Panc1 (cell line): ENCODE measurements at regions not wholly inside any gene's neighbourhood (a gene's known extent, or its start where the extent isn't known, plus 50 kb on each side); places are given as distances from the start of the nearest gene placed in this dataset.

Source experiments
- ATAC-seq: fragments of 200-7000 bp; cut with Tn5 transposase; 2 replicates; pipeline ENCODE4 v1.9.1; 2020; ENCODE audit warnings: mild to moderate bottlenecking, moderate library complexity
- BruUV-seq: library from RNA; stranded (reverse); fragments of 400-500 nt; replicated peaks from 2 replicates; lab custom pipeline; 2021; lab: Mats Ljungman, UMichigan
- CTCF ChIA-PET: fragments of 300-600 bp; sonication (Branson Sonifier 250); formaldehyde crosslinking; loops from one replicate; lab custom pipeline; 2022; ENCODE audit warnings: antibody characterized with exemption; lab: Charles Lee
- POLR2A ChIA-PET: fragments of 300-600 bp; sonication (Branson Sonifier 250); formaldehyde crosslinking; loops from one replicate; lab custom pipeline; 2022; ENCODE audit warnings: antibody characterized with exemption; lab: Charles Lee
- DNase-seq: peaks from one replicate; pipeline ENCODE4 v3.0.0-alpha.2; 2010; ENCODE audit warnings: low read depth, low spot score
- H3K27ac ChIP-seq: 2 replicates; pipeline ENCODE4 v1.5.1; 2011; ENCODE audit warnings: mild to moderate bottlenecking, low read length, inconsistent platforms
- H3K27me3 ChIP-seq: fragments of 200-500 bp; sonication (Bioruptor generic); 2 replicates; pipeline ENCODE4 v1.6.0; 2014; ENCODE audit warnings: low read length, inconsistent platforms; ENCODE audit not compliant: control insufficient read depth, insufficient read depth
- H3K36me3 ChIP-seq: fragments of 200-500 bp; sonication (Bioruptor generic); 2 replicates; pipeline ENCODE4 v1.5.1; 2014; ENCODE audit warnings: inconsistent platforms, mild to moderate bottlenecking, low read length, moderate library complexity; ENCODE audit not compliant: control insufficient read depth, insufficient read depth
- H3K4me1 ChIP-seq: 2 replicates; pipeline ENCODE4 v1.5.1; 2011; ENCODE audit warnings: inconsistent platforms, mild to moderate bottlenecking, low read length, moderate library complexity; ENCODE audit not compliant: control insufficient read depth, insufficient read depth
- H3K4me3 ChIP-seq, 2 experiments: 2 replicates each; pipeline ENCODE4 v1.5.1; 2011 to 2012; ENCODE audit warnings: low read depth in 2 of 2, low read length in 2 of 2, mild to moderate bottlenecking in 2 of 2, inconsistent platforms in 1 of 2, moderate library complexity in 1 of 2
- H3K9me3 ChIP-seq: fragments of 200-500 bp; sonication (Bioruptor generic); 2 replicates; pipeline ENCODE4 v1.5.1; 2014; ENCODE audit warnings: low read depth, mild to moderate bottlenecking, inconsistent platforms, low read length, moderate library complexity; ENCODE audit not compliant: control insufficient read depth, insufficient read depth
- CTCF ChIP-seq: fragments of 450-650 bp; IDR thresholded peaks from 2 replicates; pipeline ENCODE4 v1.5.1; 2017; ENCODE audit warnings: mild to moderate bottlenecking
- POLR2AphosphoS5 ChIP-seq: IDR thresholded peaks from 2 replicates; pipeline ENCODE4 v1.6.1; 2012; ENCODE audit warnings: mild to moderate bottlenecking, low read depth, low read length, moderate library complexity
- SIN3A ChIP-seq: IDR thresholded peaks from 2 replicates; pipeline ENCODE4 v1.6.1; 2012; ENCODE audit warnings: low read depth, mild to moderate bottlenecking, low read length, moderate library complexity, borderline replicate concordance; ENCODE audit not compliant: insufficient read depth
- TCF7L2 ChIP-seq: IDR thresholded peaks from 2 replicates; pipeline ENCODE4 v1.6.1; 2011; ENCODE audit warnings: mild to moderate bottlenecking, low read depth, low read length, inconsistent platforms
- in situ Hi-C: cut with HindIII; loops from 2 replicates; pipeline ENCODE4 v1.10.0; 2016; ENCODE audit warnings: low sequenced_read_pairs, low pct_unique_long_range_greater_than_20kb
- intact Hi-C: fragments of 100-400 bp; cut with micrococcal nuclease; formaldehyde crosslinking; loops from one replicate; pipeline ENCODE4 v1.10.0; 2022; ENCODE audit not compliant: unreplicated experiment
- TF ChIP-seq, protein P1 (sequence below), 2 experiments: IDR thresholded peaks; 2 replicates each; pipeline ENCODE4 v1.6.1; 2011 to 2012; ENCODE audit warnings: low read depth in 2 of 2, control low read depth in 1 of 2, low read length in 1 of 2, mild to moderate bottlenecking in 1 of 2, moderate library complexity in 1 of 2; ENCODE audit not compliant: insufficient read depth in 1 of 2

- no TSS peak for BruUV-seq
- no peak for ATAC-seq
- intact Hi-C loops = no loop called here
Observed at GRCh38 chr1:172779491-172779890, 120.6 kb downstream of the FASLG start.

DNA sequence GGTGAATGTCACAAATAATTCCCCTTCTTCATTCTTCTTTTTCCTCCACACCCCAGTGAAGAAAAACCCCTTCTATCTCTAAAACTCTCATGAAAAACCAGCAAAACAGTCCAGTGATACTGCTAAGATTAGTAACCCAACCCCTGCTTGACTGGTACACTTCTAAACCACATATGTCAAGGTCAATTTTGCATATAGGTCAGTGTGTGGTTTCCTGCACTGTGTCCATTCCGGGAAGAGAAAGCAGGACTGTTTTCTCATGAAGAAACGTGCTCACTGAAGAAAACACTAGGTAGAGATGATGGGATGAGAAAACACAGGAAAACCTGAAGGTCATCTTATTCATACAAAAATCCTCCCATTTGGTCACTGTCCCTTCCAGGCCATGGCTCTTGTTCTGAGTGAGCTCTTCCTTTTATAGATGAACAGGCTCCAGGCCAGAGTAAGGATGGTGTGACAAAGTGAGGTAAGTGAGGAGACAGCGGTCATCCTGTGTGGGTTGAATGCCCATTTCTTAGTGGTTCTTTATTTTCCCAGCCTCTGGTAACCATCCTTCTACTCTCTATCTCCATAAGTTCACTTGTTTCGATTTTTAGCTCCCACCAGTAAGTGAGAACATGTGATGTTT is 122.7 kb downstream of the FASLG start:
- Histone ChIP-seq H3K27ac (no peak overlapping the region), H3K4me3 (no peak overlapping the region), H3K27me3 (peaks cover 2% of the 10 kb centered on the region), H3K9me3 (no peaks in the 10 kb centered on the region), H3K4me1 (no peaks in the 10 kb centered on the region), H3K36me3 (no peaks in the 10 kb centered on the region)
- ChIA-PET CTCF (no interaction called here), POLR2A (no interaction called here)
- BruUV-seq = no TSS peak
- intact Hi-C loops (no loop called here), in situ Hi-C loops (no loop called here)
- DNase-seq = no peak
- TF ChIP-seq SIN3A (no peak), POLR2AphosphoS5 (no peak), CTCF (no peak), TCF7L2 (no peak)
- TF ChIP-seq, protein P1, sequence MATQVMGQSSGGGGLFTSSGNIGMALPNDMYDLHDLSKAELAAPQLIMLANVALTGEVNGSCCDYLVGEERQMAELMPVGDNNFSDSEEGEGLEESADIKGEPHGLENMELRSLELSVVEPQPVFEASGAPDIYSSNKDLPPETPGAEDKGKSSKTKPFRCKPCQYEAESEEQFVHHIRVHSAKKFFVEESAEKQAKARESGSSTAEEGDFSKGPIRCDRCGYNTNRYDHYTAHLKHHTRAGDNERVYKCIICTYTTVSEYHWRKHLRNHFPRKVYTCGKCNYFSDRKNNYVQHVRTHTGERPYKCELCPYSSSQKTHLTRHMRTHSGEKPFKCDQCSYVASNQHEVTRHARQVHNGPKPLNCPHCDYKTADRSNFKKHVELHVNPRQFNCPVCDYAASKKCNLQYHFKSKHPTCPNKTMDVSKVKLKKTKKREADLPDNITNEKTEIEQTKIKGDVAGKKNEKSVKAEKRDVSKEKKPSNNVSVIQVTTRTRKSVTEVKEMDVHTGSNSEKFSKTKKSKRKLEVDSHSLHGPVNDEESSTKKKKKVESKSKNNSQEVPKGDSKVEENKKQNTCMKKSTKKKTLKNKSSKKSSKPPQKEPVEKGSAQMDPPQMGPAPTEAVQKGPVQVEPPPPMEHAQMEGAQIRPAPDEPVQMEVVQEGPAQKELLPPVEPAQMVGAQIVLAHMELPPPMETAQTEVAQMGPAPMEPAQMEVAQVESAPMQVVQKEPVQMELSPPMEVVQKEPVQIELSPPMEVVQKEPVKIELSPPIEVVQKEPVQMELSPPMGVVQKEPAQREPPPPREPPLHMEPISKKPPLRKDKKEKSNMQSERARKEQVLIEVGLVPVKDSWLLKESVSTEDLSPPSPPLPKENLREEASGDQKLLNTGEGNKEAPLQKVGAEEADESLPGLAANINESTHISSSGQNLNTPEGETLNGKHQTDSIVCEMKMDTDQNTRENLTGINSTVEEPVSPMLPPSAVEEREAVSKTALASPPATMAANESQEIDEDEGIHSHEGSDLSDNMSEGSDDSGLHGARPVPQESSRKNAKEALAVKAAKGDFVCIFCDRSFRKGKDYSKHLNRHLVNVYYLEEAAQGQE (IDR thresholded peaks at IDR 0.05; ENCODE audit: insufficient read depth in 1 of 2, low read depth in 2 of 2, low read length in 1 of 2) = no peak
- ATAC-seq = no peak

More at GRCh38 chr1:172779491-172779890, 120.6 kb downstream of the FASLG start:
- Histone ChIP-seq H3K27ac (no peak overlapping the region), H3K36me3 (no peaks in the 10 kb centered on the region), H3K4me1 (no peaks in the 10 kb centered on the region), H3K27me3 (peaks cover 2% of the 10 kb centered on the region), H3K9me3 (no peaks in the 10 kb centered on the region), H3K4me3 (no peak overlapping the region)
- in situ Hi-C loops = no loop called here
- CTCF ChIA-PET = no interaction called here
- POLR2A ChIA-PET = no interaction called here
- TF ChIP-seq, protein P1 (IDR thresholded peaks at IDR 0.05; ENCODE audit: insufficient read depth in 1 of 2, low read depth in 2 of 2, low read length in 1 of 2) = no peak
- no peak for TF ChIP-seq POLR2AphosphoS5
- TF ChIP-seq TCF7L2 = no peak
- no peak for TF ChIP-seq CTCF
- no peak for TF ChIP-seq SIN3A
- no peak for DNase-seq
